ENCODE measurements at regions not wholly inside any gene's neighbourhood (a gene's known extent, or its start where the extent isn't known, plus 50 kb on each side); places are given as distances from the start of the nearest gene placed in this dataset.
"Not testable (repeated sequence)": the region's sequence is repeated elsewhere in the genome, so short reads cannot be mapped to it uniquely, and the experiment has no call there.

DNA sequence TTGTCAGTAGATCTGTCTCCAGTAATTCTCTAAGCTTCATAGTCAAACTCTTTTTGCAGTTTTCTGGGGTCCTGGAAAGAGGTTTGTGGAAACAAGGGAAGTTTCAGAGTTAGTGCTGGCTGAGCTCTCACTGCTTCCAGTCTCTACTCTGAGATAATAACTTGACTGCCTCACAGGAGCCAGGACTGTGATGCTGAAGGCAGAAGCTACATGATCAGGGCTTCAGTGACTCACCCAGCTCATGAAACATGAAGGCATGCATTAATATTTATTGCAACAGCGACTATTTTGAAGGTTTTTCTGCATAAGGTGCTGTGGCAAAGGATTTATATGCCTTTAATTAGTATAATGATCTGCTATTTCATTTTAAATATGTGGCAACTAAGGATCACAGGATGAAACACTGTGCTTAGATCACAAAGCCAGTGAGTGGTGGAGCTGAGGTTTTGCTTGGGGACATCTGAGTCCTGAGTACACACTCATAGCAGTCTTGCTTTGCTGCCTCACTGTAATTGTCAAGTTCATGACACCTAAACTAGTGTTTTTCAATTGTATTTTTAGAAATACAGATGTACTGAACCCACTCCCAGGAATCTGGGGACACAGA lies 448.4 kb upstream of the GCFC2 start:
- DNase-seq = no peak
- no peak for TF ChIP-seq POLR2A (IDR thresholded peaks at IDR 0.05; ENCODE audit: low read length)

DNA sequence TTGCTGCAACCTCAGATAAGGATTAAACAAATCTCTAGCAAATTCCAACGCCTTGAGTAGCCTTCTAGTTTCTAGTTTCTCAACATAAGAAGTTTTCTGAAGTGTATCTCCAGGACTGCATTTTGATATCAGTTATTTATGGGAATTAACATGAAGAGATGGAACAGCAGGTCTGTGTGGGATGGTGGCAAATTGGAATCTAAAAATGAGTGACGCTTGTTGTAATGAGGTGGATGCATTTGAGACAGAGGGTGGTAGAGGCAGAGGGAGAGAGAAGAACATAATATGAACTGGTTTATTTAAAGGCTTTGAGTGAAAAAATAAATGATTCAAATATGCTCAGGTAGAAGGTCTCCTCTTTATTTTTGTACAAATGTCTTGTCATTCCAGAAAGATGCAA lies 446.8 kb upstream of the GCFC2 start:
- TF ChIP-seq GATA1 (IDR thresholded peaks at IDR 0.05; ENCODE audit: low read depth, low read length) = no peak
- TF ChIP-seq POLR2A (IDR thresholded peaks at IDR 0.05; ENCODE audit: low read length) = no peak
- no peak for DNase-seq

DNA sequence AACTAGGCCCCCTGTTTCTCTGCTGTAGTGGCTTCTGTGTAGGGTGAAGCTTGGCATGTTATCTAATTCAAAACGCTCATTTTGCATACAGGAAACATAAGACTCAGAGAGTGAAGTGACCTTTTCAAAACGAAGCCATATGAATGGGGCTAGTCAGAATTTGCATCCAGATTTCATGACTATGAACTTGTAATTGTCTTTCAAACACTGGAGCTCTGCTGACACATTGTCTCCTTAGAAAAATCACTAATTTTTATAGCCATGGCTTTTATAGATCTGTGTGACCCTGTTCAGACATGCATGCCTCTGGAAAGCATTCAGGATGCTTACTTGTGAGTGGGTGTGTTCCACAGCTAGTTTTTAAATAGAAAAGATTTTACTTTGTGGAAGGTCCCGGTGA lies 444.3 kb upstream of the GCFC2 start:
- no peak for TF ChIP-seq POLR2A (IDR thresholded peaks at IDR 0.05; ENCODE audit: low read length)
- no peak for TF ChIP-seq GATA1 (IDR thresholded peaks at IDR 0.05; ENCODE audit: low read depth, low read length)

DNA sequence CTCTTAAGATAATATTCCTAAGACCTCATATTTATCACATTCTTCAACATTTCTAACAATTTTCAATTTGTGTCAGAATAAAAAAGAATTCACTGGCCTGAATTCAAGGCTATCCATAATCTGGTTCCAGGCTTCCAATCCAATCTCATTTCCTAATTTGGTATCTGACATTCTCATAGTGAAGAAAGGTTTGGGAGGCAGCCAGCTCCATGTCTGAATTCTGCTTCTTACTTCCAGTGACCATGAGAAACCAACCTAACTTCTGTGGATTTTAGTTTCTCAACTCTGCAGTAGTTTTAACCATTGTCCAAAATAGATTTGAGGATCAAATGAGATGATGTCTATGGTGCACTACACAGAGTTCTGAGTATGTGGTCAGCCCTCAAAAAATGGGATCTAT lies 439.1 kb upstream of the GCFC2 start:
- no peak for TF ChIP-seq POLR2A (IDR thresholded peaks at IDR 0.05; ENCODE audit: low read length)
- TF ChIP-seq GATA1 (IDR thresholded peaks at IDR 0.05; ENCODE audit: low read depth, low read length) = no peak
- no peak for DNase-seq

More for the DNA sequence above, 444.3 kb upstream of the GCFC2 start:
- DNase-seq = no peak

DNA sequence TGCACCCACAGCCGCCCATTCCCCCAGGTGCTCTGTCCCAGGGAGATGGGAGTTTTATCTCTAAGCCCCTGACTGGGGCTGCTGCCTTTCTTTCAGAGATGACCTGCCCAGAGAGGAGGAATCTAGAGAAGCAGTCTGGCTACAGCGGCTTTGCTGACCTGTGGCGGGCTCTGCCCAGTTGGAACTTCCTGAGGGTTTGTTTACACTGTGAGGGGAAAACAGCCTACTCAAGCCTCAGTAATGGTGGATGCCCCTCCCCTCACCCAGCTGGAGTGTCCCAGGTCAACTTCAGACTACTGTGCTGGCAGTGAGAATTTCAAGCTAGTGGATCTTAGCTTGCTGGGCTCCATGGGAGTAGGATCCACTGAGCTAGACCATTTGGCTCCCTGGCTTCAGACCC lies 428.6 kb upstream of the GCFC2 start:
- DNase-seq = not testable (repeated sequence)

DNA sequence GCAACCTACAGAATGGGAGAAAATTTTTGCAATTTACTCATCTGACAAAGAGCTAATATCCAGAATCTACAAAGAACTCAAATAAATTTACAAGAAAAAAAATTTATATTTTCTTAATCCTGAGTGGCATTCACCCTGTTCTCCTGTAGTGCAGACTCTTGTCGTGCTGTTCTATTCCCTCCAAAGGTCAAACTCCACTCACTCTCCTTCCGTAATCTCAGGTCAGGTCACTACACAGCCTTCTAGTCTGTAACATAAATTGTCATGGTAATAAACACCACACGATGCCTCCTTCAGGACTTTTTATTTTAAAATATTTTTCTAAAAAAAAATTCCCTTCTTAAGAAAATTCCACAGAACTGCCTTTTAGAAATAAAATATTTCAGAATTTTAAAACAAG lies 417.9 kb upstream of the GCFC2 start:
- TF ChIP-seq POLR2A (IDR thresholded peaks at IDR 0.05; ENCODE audit: low read length) (no peak), GATA1 (IDR thresholded peaks at IDR 0.05; ENCODE audit: low read depth, low read length) (no peak)
- no peak for DNase-seq

DNA sequence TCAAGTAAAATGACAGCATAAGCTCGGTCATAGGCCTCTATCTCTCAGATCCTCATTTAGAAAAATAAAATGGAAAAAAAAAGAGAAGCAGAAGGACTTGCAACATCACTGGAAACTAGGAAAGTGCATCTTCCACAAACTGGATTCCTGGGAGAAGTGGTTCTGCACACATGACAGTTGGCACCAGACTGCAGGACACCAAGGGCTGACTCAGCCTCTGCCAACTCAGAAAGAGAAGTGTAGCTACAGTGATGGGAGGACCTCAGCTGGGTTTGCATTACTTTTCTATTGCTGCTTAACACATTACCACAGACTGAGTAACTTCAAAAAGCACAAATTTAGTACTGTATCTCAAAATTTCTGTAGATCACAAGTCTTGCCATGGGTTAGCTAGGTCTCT lies 409.5 kb upstream of the GCFC2 start:
- TF ChIP-seq GATA1 (IDR thresholded peaks at IDR 0.05; ENCODE audit: low read depth, low read length) (no peak), POLR2A (IDR thresholded peaks at IDR 0.05; ENCODE audit: low read length) (no peak)

DNA sequence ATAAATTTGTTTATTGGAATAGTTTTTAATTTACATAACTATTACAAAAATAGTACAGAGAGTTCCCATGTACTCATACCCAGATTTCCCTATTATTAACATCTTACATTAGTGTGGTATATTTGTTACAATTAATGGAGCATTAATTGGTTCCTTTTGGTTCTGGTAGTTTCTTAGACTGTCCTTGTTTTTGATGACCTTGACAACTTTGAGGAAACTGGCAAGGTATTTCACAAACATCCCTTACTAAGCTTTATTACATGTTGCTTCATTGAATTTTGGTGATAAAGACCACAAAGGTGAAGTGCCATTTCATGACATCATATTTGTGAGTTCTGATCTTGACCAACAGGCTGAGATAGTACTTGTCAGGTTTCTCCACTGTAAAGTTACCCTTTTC lies 379.0 kb upstream of the GCFC2 start:
- no peak for DNase-seq
- no peak for TF ChIP-seq GATA1 (IDR thresholded peaks at IDR 0.05; ENCODE audit: low read depth, low read length)
- no peak for TF ChIP-seq POLR2A (IDR thresholded peaks at IDR 0.05; ENCODE audit: low read length)

More for the DNA sequence above, 409.5 kb upstream of the GCFC2 start:
- no peak for DNase-seq

DNA sequence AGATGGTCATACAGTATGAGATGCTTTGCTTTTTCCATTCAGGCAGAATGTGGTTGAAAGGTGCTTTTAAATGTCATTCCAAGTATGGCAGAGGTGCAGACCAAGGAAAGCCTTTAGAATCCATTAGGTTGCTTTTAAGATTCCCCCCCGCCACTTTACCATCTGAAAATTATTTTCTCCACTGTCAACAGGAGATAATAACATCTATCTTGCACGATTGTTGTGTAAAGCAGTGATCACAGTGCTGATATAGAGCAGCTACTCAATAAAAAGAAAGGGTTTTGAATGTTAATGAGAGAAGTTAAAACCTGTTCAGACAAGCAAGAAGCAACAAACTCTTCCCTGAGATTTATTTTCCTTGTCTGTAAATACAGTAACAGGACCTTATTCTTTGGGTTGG lies 372.5 kb upstream of the GCFC2 start:
- TF ChIP-seq POLR2A (IDR thresholded peaks at IDR 0.05; ENCODE audit: low read length) (no peak), GATA1 (IDR thresholded peaks at IDR 0.05; ENCODE audit: low read depth, low read length) (no peak)
- DNase-seq = no peak

DNA sequence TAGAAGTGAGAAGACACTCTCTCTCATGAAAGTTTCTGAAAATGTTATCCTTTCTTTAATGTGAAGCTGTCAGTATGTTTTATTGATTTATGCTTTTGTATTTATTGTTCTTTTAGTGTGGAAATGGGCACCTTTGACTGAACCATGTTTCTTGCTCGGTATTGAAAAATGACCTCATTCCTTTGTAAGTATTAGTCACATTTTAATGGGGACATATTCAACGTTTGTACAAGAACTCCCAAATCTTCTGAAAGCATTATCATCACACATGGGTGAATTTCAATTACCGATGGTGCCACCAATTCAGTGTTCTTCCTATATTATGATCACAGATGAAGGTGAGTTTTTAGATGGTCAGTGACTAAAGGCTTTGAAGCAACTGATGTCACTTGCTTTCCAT lies 371.8 kb upstream of the GCFC2 start:
- no peak for DNase-seq
- no peak for TF ChIP-seq POLR2A (IDR thresholded peaks at IDR 0.05; ENCODE audit: low read length)
- no peak for TF ChIP-seq GATA1 (IDR thresholded peaks at IDR 0.05; ENCODE audit: low read depth, low read length)

DNA sequence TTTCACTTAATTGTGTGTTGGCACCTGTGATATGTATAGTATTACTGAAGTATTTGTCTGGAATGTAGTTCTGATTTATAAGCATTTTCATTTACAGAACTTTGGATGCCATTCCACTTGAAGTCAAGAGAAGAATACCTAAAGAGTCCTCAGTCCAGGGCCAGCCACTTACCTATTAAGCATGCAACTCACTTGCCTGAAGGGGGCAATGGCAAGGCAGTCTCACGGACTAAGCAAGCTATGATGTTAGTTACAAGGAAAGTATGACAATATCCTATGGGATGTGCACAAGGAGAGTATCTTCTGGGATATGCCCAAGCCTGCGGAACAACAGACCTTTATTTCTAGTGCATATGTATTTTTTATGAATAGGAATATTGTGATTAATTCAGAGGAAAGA lies 369.4 kb upstream of the GCFC2 start:
- TF ChIP-seq GATA1 (IDR thresholded peaks at IDR 0.05; ENCODE audit: low read depth, low read length) = no peak
- no peak for TF ChIP-seq POLR2A (IDR thresholded peaks at IDR 0.05; ENCODE audit: low read length)
- DNase-seq = no peak

DNA sequence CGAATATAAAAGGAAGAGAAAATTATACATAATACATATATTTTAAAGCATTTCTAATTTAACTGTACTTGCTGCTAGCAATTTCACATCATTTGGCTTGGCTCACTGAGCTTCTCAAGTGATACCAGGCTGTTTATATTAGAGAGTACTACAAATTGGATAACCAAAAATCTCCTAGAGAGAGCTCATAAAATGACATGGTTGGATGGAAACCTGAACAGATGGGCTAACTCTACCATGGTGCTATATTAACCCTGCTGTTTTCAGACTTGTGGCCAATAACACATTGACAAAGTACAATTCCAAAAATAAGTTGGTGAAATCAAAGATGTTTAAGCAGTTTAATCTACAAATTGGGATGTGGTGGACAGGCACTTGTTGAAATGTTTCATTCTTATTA lies 364.4 kb upstream of the GCFC2 start:
- DNase-seq = no peak
- TF ChIP-seq POLR2A (IDR thresholded peaks at IDR 0.05; ENCODE audit: low read length) = no peak
- no peak for TF ChIP-seq GATA1 (IDR thresholded peaks at IDR 0.05; ENCODE audit: low read depth, low read length)

DNA sequence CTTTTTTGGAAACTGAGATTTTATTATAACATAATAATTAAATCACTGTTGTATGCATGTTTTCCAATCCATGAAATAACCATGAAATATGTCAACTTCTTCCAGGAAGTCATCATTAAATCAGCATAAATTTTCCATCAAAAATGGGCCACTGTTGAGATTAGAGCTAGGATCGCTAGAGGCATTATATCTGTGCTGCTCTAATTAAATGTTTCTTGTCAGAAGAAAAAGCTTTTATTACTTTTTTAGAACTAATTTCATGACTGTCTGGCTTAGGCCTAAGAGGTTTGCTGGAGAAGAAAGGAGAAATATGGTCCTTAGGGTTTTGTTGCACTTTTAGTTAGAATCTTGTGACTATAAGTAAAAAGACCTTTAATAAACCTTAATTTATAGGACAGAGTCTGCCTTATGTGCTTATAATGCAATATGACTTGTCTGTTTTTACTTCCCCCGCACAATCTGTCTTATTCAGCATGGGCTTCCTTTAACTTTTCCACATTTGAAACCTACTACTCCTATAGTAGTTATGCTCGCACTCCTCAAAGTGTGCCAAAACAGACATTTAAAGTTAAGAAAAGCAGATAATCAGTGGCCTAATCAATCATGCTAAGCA lies 363.4 kb upstream of the GCFC2 start:
- TF ChIP-seq GATA1 (IDR thresholded peaks at IDR 0.05; ENCODE audit: low read depth, low read length) (no peak), POLR2A (IDR thresholded peaks at IDR 0.05; ENCODE audit: low read length) (no peak)
- no peak for DNase-seq

DNA sequence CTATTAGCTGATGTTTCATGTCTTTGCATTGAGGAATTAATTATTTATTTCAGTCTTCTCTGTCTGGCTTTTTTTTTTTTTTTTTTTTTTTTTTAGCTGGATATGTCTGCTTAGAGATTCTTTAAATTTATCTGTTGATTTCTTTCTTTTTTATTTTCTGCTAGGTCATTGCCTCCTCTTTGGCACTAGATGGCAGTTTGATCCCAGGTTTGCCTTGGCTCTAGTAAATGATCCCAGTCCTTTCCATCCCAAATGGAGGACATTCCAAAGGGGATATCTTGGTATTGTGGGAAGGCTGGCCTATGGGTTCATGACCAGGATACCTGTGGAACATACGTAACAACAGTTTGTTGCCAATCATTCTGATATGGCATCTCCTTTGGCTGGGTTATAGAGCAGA lies 339.5 kb upstream of the GCFC2 start:
- TF ChIP-seq POLR2A (IDR thresholded peaks at IDR 0.05; ENCODE audit: low read length) (no peak), GATA1 (IDR thresholded peaks at IDR 0.05; ENCODE audit: low read depth, low read length) (no peak)
- no peak for DNase-seq

DNA sequence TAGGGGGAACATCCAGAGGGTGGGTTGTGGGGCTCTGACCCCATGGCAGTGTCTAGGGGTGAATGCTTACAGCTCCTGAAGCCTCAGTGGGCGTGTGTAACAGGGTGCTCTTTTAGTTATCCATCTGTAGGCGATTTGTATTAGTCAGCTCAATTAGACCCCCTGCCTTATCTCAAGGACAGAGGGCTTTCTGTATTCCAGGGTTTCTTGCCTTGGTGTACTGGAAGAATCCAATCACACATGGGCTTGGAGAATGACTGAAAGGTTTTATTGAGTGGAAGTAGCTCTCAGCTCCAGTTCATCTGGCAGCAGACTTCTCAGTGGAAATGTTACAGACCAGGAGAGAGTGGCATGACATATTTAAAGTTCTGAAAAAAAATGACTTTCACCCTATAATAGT lies 334.0 kb upstream of the GCFC2 start:
- no peak for DNase-seq
- no peak for TF ChIP-seq GATA1 (IDR thresholded peaks at IDR 0.05; ENCODE audit: low read depth, low read length)
- TF ChIP-seq POLR2A (IDR thresholded peaks at IDR 0.05; ENCODE audit: low read length) = no peak

DNA sequence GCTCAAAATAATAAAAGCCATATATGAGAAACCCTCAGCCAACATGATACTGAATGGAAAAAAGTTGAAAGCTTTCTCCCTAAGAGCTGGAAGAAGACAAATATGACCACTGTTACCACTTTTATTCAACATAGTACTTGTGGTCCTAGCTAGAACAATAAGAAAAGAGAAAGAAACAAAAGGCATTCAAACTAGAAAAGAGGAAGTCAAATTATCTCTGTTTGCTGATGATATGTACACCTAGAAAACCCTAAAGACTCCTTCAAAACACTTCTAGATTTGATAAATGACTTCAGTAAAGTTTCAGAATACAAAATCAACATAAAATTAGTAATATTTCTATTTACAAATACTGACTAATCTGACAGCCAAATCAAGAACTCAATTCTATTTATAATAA lies 328.8 kb upstream of the GCFC2 start:
- TF ChIP-seq GATA1 (IDR thresholded peaks at IDR 0.05; ENCODE audit: low read depth, low read length) = no peak
- no peak for TF ChIP-seq POLR2A (IDR thresholded peaks at IDR 0.05; ENCODE audit: low read length)
- no peak for DNase-seq

All from erythroblast (primary cell).